ENCODE measurements at regions not wholly inside any gene's neighbourhood (a gene's known extent, or its start where the extent isn't known, plus 50 kb on each side); places are given as distances from the start of the nearest gene placed in this dataset.
A peak's percentile ranks its signal among the peaks of the same experiment; 100 is the strongest.

GRCh38 chr13:77423296-77423695 lies 96.4 kb upstream of the MYCBP2 start:
- DNase-seq (ENCODE audit: low spot score): no peak

DNA sequence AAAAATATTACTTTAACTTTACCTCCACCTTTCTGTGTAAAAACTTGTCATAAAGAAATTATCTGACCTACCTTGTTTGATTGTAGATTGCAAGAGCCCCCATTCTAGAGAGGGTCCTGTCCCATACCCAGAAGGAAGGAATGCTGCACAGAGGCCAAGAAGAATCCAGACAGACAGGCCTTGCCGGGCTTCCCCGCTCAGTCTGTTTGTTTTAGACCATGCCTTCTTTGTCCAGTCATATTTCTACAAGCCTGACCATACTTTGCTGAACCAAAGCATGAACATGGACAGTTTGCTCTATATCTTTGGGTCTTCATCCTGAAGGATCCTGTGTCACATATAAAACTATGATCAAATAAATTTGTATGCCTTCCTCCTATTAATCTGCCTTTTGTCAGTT lies 95.8 kb upstream of the MYCBP2 start:
- no peak for DNase-seq (ENCODE audit: low spot score)

DNA sequence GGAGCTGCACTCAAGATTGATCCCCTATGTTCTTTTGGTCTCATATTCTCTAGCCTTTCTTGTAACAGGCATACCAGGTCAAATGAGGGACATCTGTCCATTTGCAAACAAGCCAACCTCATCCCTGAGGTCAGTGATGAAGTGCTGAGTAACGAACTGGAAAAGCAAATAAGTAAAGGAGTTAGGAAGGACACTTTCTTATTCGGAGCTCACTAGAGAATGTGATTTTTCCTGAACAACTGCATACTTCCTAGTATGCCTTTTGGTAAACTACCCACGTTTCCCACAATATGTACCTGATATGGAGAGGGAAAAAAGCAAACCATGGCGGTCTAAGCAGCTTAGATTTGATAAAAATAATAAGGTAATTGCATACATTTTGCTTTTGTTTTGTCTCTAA lies 91.0 kb upstream of the MYCBP2 start:
- no peak for DNase-seq (ENCODE audit: low spot score)

DNA sequence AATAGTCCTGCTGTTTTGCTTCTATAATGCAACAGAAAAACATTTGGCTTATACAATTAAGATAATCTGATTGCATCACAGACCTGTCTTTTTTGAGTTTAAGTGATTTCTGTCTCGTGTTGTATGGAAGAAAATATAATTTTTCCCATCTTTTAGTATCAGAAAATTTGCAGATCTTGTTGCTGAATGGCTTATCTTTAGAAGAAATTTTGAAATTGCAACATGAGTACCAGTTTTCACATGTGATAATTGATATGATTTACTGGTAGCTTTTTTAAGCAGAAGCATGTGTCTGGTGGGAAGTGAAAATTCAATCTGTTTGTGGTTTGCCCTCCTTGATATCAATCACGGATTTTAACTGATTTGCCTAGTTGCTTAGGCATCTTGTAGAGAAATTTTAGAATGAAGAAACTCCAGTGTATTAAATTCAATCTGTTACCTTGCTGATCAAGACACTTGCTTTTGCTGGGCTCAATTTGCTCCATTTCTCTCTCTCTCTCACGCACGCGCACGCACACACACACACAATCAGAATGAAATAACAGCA lies 89.8 kb upstream of the MYCBP2 start:
- DNase-seq (ENCODE audit: low spot score): no peak

GRCh38 chr13:77415253-77416071 lies 88.6 kb upstream of the MYCBP2 start:
- peak; percentile 18 for DNase-seq (ENCODE audit: low spot score)

- DNase-seq (ENCODE audit: low spot score): no peak
Observed at GRCh38 chr13:77412860-77413259, 86.0 kb upstream of the MYCBP2 start.

- no peak for DNase-seq (ENCODE audit: low spot score)
Observed at GRCh38 chr13:77412116-77412635, 85.3 kb upstream of the MYCBP2 start.

DNA sequence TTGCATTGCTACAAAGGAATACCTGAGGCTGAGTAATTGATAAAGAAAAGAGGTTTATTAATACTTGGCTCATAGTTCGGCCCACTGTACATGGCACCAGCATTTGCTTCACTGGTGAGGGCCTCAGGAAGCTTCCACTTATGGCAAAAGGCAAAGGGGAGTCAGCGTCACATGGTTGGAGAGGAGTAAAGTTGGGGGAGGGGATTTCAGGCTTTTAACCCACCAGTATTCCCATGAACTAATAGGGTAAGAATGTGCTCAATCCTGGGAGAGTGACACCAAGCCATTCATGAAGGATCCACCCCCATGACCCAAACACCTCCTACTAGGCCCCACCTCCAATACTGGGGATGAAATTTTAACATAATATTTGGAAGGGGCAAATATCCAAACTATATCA lies 82.5 kb upstream of the MYCBP2 start:
- no peak for DNase-seq (ENCODE audit: low spot score)

GRCh38 chr13:77406644-77407440 lies 79.9 kb upstream of the MYCBP2 start:
- no peak for DNase-seq (ENCODE audit: low spot score)

- no peak for DNase-seq (ENCODE audit: low spot score)
Observed at GRCh38 chr13:77398825-77399620, 72.1 kb upstream of the MYCBP2 start.

DNA sequence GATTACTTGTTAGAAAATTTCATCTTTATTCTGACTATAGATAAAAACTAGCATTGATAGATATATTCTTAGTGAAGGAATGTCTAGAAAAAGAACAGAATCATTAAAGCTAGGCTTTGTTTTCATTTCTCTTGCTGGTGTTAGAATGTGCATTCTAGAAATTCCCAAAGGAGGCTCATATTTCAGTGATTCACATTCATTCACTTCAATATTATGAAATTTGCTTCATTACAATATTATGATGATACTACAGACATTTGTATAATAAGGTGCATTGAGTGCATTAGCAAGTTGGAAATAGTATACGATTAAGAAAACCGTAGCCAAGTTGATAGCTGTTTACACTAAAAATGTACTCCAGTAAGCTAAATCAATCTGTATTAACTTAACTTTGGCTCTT lies 70.7 kb upstream of the MYCBP2 start:
- no peak for DNase-seq (ENCODE audit: low spot score)

DNA sequence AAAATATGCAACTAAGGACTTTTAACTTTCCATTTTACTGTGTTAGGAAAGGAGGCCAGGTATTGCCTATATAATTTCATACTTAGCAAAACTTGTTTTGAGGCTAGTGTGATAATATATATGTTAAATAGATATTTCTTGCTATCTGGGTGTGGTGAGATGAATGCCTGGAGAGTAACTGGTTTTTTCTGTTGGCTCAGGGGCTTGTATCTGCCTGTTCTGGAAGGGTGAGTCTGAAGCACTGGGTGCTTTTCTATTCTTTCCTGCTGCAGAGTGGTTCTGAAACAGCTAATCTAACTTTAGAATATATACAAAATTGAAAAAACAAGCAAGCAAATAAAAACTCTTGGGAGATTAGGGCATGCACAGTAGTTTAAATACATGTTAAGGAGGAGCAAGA lies 64.6 kb upstream of the MYCBP2 start:
- no peak for DNase-seq (ENCODE audit: low spot score)

DNA sequence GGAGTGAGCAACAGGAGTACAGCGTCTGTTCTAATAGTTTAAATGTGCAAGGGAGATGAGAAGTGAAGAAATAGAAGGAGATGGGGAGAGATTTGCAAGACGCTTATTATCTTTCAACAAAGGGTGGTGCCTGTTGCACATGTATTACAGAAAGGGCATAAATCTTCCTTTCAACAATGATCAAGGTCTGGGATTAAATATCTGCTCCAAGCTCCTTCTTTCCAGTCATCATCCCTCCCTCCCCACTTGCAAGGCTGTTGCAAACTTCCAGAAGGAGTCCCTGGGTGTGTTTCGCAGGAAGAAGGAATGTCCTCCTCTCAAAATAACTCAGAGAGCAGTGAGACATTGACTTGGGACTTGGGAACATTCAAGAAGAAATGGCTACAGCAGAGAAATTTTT lies 63.5 kb upstream of the MYCBP2 start:
- no peak for DNase-seq (ENCODE audit: low spot score)

GRCh38 chr13:77389625-77390000 lies 62.7 kb upstream of the MYCBP2 start:
- no peak for DNase-seq (ENCODE audit: low spot score)

DNA sequence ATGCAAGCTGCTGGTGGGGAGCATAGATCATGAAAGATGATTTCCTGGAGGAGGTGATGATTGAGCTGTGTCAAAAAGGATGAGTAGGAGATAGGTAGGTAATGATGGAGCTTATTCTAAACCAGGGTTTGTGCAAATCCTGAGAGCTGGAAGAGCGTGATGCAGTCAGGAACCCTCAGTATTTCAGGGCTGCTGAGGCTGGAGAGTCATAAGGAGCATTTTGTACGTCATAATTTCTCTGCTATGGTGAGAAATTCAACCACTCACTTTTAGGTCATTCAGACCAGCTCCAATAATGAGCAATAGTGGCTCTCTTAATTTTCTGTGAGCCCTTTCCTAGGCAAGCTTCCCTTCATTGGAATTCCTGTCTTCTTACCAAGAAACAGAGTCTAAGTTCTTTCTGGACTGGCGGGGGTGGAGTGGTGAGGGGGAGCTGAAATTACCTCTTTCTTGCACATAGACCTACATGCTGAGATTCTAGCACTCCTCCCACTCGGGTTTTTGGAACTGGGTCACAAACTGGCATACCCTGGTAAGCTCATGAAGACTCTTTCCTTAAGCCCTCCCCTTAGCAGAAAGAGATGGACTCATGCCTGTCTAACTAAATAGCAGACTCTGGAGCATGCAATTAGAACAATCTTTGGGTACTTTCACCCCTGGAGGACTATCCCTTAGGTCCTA lies 62.2 kb upstream of the MYCBP2 start:
- no peak for DNase-seq (ENCODE audit: low spot score)

DNA sequence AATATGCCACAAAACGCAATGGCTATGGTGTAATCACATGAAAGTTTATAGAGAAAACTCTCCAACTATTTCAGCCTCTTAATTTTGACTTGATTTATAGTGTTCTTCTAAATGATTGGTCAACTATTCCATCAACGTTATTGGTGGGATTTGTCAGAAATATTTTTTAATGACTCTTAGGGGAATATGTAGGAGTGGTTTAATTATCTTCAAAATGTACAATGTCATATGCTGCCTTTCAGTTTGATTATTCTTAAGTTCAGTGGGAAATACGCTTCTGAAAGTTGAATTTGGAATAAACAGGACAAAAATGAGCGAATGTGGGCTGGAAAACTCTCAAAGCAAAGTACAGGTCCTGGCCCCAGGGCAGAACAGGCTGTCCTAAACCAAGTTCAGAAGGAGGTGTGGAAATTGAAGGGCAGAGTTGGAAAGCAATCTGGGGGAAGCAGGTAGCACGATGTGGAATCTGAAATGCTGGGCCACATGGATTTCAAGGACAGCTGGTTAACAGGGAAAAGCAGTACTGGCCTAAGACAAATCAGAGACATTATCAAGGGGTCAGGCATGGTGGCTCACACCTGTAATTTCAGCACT lies 60.8 kb upstream of the MYCBP2 start:
- DNase-seq (ENCODE audit: low spot score): no peak

GRCh38 chr13:77386880-77387606 lies 60.1 kb upstream of the MYCBP2 start:
- no peak for DNase-seq (ENCODE audit: low spot score)

GRCh38 chr13:77386046-77386445 lies 59.2 kb upstream of the MYCBP2 start:
- no peak for DNase-seq (ENCODE audit: low spot score)

DNA sequence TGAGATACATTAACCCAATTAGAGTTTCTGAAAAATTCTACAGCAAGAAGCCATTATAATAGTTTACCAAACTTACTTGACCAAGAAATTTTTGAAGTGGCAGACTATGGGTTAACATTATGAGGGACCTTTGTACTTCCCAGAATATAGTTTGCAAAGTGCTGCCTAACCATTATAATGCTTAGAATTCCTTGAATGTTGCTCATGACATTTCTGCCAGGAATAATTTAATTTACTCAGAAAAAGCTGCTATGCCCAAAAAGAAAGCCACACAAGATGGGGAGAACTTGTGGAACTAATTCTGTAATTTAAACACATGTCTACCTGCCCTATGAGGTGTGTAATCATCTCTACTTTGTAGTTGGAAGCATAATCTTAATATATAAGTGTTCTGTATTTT lies 58.1 kb upstream of the MYCBP2 start:
- DNase-seq (ENCODE audit: low spot score): no peak

DNA sequence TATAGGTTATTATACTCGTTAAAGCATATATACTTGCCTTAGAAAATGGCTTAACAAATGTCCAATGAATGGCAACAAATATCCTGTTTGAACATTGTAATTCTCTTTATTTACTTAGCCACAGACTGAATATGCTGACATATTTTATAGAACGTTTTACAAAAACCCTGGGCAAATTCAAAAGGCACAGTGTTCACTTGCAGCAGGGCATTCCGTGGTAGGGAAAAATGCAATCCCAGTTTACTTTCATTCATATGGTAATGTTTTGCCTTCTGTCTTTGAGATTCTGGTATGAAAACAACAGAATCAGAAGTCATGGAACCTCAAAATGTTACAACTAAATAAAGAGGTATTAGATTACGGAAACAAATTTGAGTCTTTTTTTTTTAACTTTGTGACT lies 56.2 kb upstream of the MYCBP2 start:
- no peak for DNase-seq (ENCODE audit: low spot score)

DNA sequence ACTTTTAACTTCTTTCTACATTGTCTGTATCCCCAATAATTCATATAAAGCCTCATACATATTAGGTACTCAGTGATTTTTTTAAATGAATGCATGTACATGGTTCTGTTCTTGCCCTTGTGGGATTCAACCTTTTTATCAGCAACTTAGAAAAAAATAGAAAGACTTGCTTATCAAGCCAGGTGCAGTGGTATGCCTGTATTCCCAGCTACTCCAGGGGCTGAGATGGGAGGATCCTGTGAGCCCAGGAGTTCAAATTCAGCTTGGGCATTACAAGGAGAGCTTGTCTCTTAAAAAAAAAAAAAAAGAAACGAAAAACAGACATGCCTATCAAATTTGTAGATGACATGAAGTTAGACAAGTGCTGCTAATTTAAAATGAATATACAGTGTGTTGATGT lies 54.2 kb upstream of the MYCBP2 start:
- no peak for DNase-seq (ENCODE audit: low spot score)

Data from NAMALWA (cell line).